Cardiac septum (tissue), 1 donor: ENCODE measurements at regions not wholly inside any gene's neighbourhood (a gene's known extent, or its start where the extent isn't known, plus 50 kb on each side); places are given as distances from the start of the nearest gene placed in this dataset.

Source experiments
- DNase-seq: peaks from one replicate; pipeline ENCODE4 v3.0.0-alpha.2; 2020; ENCODE audit warnings: low spot score
- intact Hi-C: fragments of 100-400 bp; cut with DNase I; formaldehyde crosslinking; loops from one replicate; pipeline ENCODE4 v1.14.0; 2022
- donor health status: DM: no; HTN: no; CAD: no.

DNA sequence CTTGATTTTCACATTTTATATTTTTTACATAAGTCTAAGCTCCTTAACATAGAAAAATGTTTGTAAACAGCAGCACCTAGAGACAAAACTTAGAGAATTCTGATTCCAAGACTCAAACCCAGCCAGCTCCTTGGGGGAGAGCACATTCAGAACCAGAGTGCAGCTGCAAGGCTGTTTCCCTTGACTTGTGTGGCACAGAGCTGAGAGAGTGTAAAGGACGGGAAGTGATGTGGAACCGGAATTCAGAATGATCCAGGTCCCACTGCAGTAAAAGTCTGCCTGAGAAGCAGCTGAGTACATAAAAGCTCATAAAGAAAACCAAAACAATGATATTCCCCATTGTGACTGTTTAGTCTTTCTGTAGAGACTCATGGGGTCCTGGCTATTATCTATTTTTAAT lies 713.8 kb downstream of the RAB28 start:
- intact Hi-C loops, result no loop called here
- no peak for DNase-seq

- no peak for DNase-seq
- intact Hi-C loops, result no loop called here
These were observed 722.4 kb downstream of the RAB28 start for GRCh38 chr4:12761694-12762093.

GRCh38 chr4:12747154-12747553 lies 737.0 kb downstream of the RAB28 start:
- intact Hi-C loops, result no loop called here
- DNase-seq, result no peak

GRCh38 chr4:12746221-12746620 lies 737.9 kb downstream of the RAB28 start:
- DNase-seq, result no peak
- intact Hi-C loops, result no loop called here

GRCh38 chr4:12734586-12734985 lies 749.6 kb downstream of the RAB28 start:
- DNase-seq, result no peak
- intact Hi-C loops, result loop anchor here (5.0 kb wide), 1 partner anchor 813 kb away; no protein-coding TSS in a partner anchor

DNA sequence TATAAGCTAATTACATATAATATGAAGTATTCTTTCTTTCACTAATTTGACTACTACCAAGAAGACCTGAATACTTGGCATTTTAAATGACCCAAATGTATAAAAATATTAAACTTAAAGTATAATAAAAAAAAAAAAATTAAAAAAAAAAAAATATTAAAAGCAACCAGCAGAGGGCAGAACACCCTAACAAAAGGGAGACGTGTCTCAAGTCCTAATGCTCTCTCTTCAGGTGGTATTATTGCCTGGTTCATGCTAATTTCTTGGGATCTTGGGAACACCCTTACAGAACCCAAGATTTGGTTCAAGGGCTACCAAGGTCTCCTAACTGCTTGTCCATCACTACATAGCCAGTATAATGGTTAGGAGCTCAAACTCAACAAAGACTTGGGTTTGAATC lies 754.8 kb downstream of the RAB28 start:
- intact Hi-C loops, result no loop called here
- no peak for DNase-seq

DNA sequence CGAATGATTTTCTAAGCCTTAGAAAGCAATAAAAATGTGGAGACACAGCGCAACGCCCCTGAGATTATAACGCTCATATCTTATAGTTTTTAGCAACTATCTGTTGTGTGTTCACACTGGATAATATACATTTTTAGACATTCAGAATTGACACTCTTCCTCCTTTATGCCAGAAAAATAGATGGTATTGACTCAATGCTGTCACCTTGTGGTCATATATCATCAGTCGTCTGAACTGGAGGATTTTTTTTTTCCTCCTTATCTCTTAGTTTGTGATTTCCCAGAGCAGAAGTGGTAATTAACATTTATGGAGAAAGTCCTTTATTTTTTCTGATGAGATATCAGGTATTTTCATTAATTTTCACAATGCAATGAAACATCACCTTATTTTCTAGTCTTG lies 759.6 kb downstream of the RAB28 start:
- no peak for DNase-seq
- intact Hi-C loops, result no loop called here

- intact Hi-C loops, result no loop called here
- no peak for DNase-seq
These were observed 760.2 kb downstream of the RAB28 start for GRCh38 chr4:12723849-12724447.

GRCh38 chr4:12716896-12717295 lies 767.2 kb downstream of the RAB28 start:
- no peak for DNase-seq
- intact Hi-C loops, result no loop called here

GRCh38 chr4:12712648-12713339 lies 771.3 kb downstream of the RAB28 start:
- no peak for DNase-seq
- intact Hi-C loops, result no loop called here

- no peak for DNase-seq
- intact Hi-C loops, result no loop called here
These were observed 776.6 kb downstream of the RAB28 start for GRCh38 chr4:12707381-12708175.

DNA sequence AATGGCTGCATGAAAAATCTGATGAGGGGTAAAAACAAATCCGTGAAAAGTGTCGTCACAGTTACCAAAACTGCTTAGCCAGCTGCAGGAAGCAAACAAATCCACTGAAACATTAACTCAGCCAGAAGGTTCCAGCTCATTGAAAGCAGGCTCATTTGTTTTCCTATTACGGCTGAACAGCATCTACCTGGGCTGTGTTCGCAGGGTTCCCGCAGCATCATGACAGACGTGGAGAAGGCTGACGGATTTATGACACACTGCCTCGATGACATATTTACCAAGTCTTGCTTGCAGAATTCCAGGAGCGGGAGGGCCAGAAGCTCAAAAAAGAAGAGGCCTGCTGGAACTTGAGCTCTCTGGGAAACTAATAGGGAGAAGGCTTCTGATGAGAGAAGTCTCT lies 781.1 kb downstream of the RAB28 start:
- no peak for DNase-seq
- intact Hi-C loops, result no loop called here

DNA sequence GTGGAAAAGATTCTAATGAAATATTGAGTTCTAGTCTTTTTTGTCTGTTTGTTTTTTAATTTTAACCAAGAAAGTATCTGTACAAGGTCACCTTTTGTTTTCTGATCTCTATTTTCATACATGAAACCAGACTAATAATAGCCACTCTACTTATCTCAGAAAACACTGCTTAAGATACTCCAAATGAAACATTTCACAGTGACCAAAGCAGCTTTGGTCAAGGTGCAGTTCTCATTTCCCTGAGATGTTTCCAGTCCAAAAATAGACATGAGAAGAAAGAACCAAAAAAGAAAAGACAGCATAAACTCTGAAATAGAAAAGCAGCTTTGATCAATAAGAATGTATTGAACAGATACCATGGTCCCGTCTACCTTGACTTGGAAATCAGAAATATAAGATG lies 782.8 kb downstream of the RAB28 start:
- intact Hi-C loops, result no loop called here
- no peak for DNase-seq

- no peak for DNase-seq
- intact Hi-C loops, result no loop called here
These were observed 786.2 kb downstream of the RAB28 start for GRCh38 chr4:12697970-12698369.

GRCh38 chr4:12692815-12693214 lies 791.3 kb downstream of the RAB28 start:
- no peak for DNase-seq
- intact Hi-C loops, result no loop called here

- intact Hi-C loops, result no loop called here
- no peak for DNase-seq
These were observed 793.0 kb downstream of the RAB28 start for GRCh38 chr4:12691168-12691567.

DNA sequence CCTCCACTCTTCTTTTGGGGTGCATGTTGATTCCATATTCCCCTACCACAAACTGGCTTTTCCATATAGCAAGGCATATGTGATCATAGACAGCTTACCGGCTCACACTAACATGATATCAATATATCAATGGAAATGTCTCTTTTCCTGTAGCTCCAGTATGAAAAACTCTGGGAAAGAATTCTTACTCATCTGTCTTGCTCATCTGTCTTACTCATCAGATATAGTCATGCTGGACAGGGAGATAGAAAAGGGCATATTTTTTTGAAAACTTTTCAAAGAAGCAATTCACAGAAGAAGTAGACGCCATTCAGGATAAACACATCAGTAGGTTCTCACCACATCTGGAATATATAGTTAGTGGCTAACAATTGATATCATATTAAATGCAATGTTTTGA lies 794.7 kb downstream of the RAB28 start:
- intact Hi-C loops, result no loop called here

DNA sequence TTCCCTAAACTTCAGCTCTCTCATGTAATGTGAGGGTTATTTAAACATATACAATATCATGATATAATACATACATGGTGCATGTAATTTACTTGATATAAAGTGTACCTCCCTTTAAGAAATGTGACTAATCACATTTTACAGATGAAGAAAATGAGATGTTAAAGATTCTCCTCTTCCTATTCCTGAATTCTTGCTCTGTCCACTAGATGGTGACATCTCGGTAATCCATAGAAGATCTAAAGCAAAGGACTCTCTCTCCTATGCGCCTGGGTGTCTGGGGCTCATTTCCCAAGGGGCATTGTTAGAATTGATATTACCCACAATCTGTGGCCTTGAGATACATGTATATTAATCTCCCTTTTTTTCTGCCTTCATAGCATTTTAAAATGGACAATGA lies 804.9 kb downstream of the RAB28 start:
- intact Hi-C loops, result no loop called here
- DNase-seq, result no peak

More for the DNA sequence above, 794.7 kb downstream of the RAB28 start:
- no peak for DNase-seq

DNA sequence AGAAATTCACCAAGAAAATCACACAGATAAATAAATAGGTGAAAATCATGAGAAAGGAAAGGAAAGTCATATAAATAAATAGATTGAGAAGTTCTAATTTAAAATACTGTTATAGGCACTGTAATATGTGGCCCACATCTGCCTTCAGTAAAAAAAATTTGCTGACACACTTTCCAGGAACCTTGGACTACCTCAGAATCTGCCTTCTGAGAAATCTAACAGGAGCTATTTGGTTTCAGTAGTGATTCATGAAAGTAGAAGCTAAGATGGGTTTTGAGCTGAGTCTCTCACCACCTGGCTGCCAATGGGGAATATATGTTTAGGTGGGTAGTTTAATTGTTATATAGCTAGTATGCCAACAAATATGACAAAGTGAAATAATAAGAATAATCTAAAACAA lies 810.0 kb downstream of the RAB28 start:
- no peak for DNase-seq
- intact Hi-C loops, result no loop called here

DNA sequence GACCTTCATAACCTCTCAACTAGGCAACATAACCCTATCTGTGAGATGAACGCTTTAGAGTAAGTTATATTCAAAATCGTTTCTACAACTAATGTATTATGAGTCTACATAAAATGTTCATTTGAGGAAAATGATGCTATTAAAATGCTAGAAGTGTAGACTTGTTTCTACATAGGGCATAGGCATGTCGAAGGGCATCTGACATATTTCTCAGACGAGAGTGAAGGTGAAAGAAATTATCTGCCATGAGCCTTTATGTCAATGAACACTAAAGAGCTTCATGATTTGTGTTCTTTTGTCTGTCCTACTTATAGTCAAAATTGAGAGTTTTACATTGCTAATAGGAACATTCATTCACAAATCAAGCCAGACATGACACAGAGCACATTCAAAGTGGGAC lies 811.8 kb downstream of the RAB28 start:
- no peak for DNase-seq
- intact Hi-C loops, result no loop called here

DNA sequence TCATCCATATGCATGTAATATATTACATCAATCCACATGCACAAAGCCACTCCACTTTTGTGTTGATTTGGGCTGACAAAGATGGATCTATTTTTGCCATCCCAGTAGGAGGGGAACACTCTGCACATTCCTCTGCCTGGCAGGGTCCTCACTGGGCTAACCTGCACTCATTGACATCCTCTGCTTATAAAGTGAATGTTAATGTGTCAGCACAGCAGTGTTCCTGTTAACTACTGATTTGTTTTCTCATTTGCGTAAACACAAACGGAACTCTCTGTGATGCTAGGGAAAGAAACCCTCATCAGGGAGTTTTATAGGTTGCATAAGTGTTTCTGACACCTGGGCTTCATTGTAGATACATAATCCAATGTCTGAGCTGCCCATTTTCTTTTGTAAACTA lies 826.0 kb downstream of the RAB28 start:
- intact Hi-C loops, result no loop called here
- DNase-seq, result no peak
